ENCODE measurements at regions not wholly inside any gene's neighbourhood (a gene's known extent, or its start where the extent isn't known, plus 50 kb on each side); places are given as distances from the start of the nearest gene placed in this dataset.

GRCh38 chr2:103781313-103781712, 1019.5 kb downstream of the TMEM182 start:
- Histone ChIP-seq H3K4me3 (no peak overlapping the region), H3K27me3 (no peaks in the 10 kb centered on the region), H3K36me3 (no peaks in the 10 kb centered on the region), H3K4me1 (no peaks in the 10 kb centered on the region), H3K27ac (no peak overlapping the region), H3K9me3 (no peaks in the 10 kb centered on the region)
- no peak for DNase-seq (ENCODE audit: low spot score in 2 of 2)
- TF ChIP-seq POLR2A (IDR thresholded peaks at IDR 0.05) (no peak), POLR2AphosphoS5 (IDR thresholded peaks at IDR 0.05) (no peak), CTCF (IDR thresholded peaks at IDR 0.05) (no peak), EP300 (IDR thresholded peaks at IDR 0.05) (no peak)
- WGBS: 84% methylated on average over 2 of the region's 2 CpGs

GRCh38 chr2:103784261-103784660, 1022.4 kb downstream of the TMEM182 start:
- WGBS: 66% methylated on average over 2 of the region's 2 CpGs

GRCh38 chr2:103785432-103785831, 1023.6 kb downstream of the TMEM182 start:
- H3K9me3 ChIP-seq: no peaks in the 10 kb centered on the region
- H3K36me3 ChIP-seq: no peaks in the 10 kb centered on the region
- no peak overlapping the region for H3K27ac ChIP-seq
- no peak overlapping the region for H3K4me3 ChIP-seq
- no peak for DNase-seq (ENCODE audit: low spot score in 2 of 2)
- H3K4me1 ChIP-seq: no peaks in the 10 kb centered on the region
- no peaks in the 10 kb centered on the region for H3K27me3 ChIP-seq
- 40% methylated on average over 1 of the region's 1 CpG for WGBS
- TF ChIP-seq EP300 (IDR thresholded peaks at IDR 0.05) (no peak), POLR2A (IDR thresholded peaks at IDR 0.05) (no peak), CTCF (IDR thresholded peaks at IDR 0.05) (no peak), POLR2AphosphoS5 (IDR thresholded peaks at IDR 0.05) (no peak)

More at GRCh38 chr2:103784261-103784660, 1022.4 kb downstream of the TMEM182 start:
- Histone ChIP-seq H3K9me3 (no peaks in the 10 kb centered on the region), H3K4me3 (no peak overlapping the region), H3K4me1 (no peaks in the 10 kb centered on the region), H3K27ac (no peak overlapping the region), H3K36me3 (no peaks in the 10 kb centered on the region), H3K27me3 (no peaks in the 10 kb centered on the region)
- DNase-seq (ENCODE audit: low spot score in 2 of 2): no peak
- TF ChIP-seq CTCF (IDR thresholded peaks at IDR 0.05) (no peak), POLR2AphosphoS5 (IDR thresholded peaks at IDR 0.05) (no peak), POLR2A (IDR thresholded peaks at IDR 0.05) (no peak), EP300 (IDR thresholded peaks at IDR 0.05) (no peak)

GRCh38 chr2:103785956-103786355, 1024.1 kb downstream of the TMEM182 start:
- no peaks in the 10 kb centered on the region for H3K27me3 ChIP-seq
- no peak for DNase-seq (ENCODE audit: low spot score in 2 of 2)
- no peak overlapping the region for H3K27ac ChIP-seq
- no peaks in the 10 kb centered on the region for H3K36me3 ChIP-seq
- no peaks in the 10 kb centered on the region for H3K9me3 ChIP-seq
- no peaks in the 10 kb centered on the region for H3K4me1 ChIP-seq
- TF ChIP-seq CTCF (IDR thresholded peaks at IDR 0.05): no peak
- no peak for TF ChIP-seq EP300 (IDR thresholded peaks at IDR 0.05)
- no peak for TF ChIP-seq POLR2AphosphoS5 (IDR thresholded peaks at IDR 0.05)
- no peak for TF ChIP-seq POLR2A (IDR thresholded peaks at IDR 0.05)
- no peak overlapping the region for H3K4me3 ChIP-seq

GRCh38 chr2:103788389-103788788, 1026.6 kb downstream of the TMEM182 start:
- Histone ChIP-seq H3K27me3 (no peaks in the 10 kb centered on the region), H3K4me3 (no peak overlapping the region), H3K4me1 (no peaks in the 10 kb centered on the region), H3K27ac (no peak overlapping the region), H3K9me3 (no peaks in the 10 kb centered on the region), H3K36me3 (no peaks in the 10 kb centered on the region)
- DNase-seq (ENCODE audit: low spot score in 2 of 2): no peak
- no peak for TF ChIP-seq CTCF (IDR thresholded peaks at IDR 0.05)
- TF ChIP-seq EP300 (IDR thresholded peaks at IDR 0.05): no peak
- TF ChIP-seq POLR2A (IDR thresholded peaks at IDR 0.05): no peak
- no peak for TF ChIP-seq POLR2AphosphoS5 (IDR thresholded peaks at IDR 0.05)
- 38% methylated on average over 6 of the region's 6 CpGs for WGBS
